ENCODE measurements at regions not wholly inside any gene's neighbourhood (a gene's known extent, or its start where the extent isn't known, plus 50 kb on each side); places are given as distances from the start of the nearest gene placed in this dataset.

GRCh38 chr2:128613351-128613750, 294.7 kb upstream of the HS6ST1 start:
- TF ChIP-seq CTCF (IDR thresholded peaks at IDR 0.05) (no peak), POLR2A (IDR thresholded peaks at IDR 0.05) (no peak)

All from Peyer's patch (tissue), 4 donors.